ENCODE measurements at regions not wholly inside any gene's neighbourhood (a gene's known extent, or its start where the extent isn't known, plus 50 kb on each side); places are given as distances from the start of the nearest gene placed in this dataset.

GRCh38 chr4:100738196-100739165 is 220.7 kb upstream of the EMCN start:
- no peak overlapping the region for H3K4me3 ChIP-seq (ENCODE audit: low read depth, low read length)
- TF ChIP-seq CTCF (IDR thresholded peaks at IDR 0.05; ENCODE audit: insufficient read depth, low read depth, low read length): no peak
- DNase-seq (ENCODE audit: low read depth): peak; percentile 49

- H3K4me3 ChIP-seq (ENCODE audit: low read depth, low read length): no peak overlapping the region
- peak; percentile 14 for DNase-seq (ENCODE audit: low read depth)
- no peak for TF ChIP-seq CTCF (IDR thresholded peaks at IDR 0.05; ENCODE audit: insufficient read depth, low read depth, low read length)
Measured at GRCh38 chr4:100736641-100737451, 219.0 kb upstream of the EMCN start.

DNA sequence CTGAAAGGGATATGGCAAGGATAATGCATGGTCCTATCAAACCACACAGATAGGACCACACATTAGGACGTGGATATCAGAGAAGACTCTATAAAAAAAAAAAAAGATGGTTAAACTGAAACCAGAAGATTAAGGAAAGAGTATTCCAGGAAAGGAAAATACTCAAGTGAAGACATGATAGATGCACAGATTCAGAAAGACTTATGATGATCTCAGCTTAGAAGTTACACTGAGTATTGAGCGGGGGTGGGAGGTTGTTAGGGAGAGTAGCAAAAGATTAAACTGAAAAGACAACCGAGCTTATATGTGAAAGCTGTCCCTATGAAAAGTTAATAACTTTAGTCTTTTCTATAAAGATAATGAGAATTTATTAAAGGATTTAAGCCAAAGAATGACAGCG is 211.0 kb upstream of the EMCN start:
- no peak for TF ChIP-seq CTCF (IDR thresholded peaks at IDR 0.05; ENCODE audit: insufficient read depth, low read depth, low read length)
- no peak overlapping the region for H3K4me3 ChIP-seq (ENCODE audit: low read depth, low read length)
- no peak for DNase-seq (ENCODE audit: low read depth)

DNA sequence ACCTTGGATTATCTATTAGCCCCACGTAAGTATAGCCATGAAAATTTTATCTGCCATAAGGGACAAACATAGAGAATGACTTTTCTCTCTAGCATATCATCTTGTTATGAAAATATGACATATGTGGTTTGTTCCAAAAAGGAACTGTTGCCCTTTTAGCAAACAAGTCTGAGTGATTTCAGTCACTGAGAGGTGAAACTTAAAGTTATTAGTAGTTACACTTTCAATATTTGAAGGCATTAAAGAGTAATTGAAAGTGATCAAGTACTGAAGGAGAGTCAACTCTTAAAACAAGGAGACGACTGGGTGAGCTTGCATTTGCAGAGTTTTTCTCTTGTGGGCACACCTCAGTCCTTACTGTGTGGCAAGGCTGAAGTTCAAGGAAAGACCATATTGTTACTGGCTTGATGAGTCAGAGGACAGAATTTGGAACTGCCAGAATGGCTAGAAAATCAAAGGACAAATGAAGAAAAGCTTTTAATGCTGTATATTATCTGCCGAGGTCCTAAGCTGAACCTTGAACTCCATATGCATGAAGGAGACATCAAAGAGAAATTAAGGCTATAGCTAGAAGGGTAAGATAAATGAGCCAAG is 205.1 kb upstream of the EMCN start:
- DNase-seq (ENCODE audit: low read depth): no peak
- TF ChIP-seq CTCF (IDR thresholded peaks at IDR 0.05; ENCODE audit: insufficient read depth, low read depth, low read length): no peak
- H3K4me3 ChIP-seq (ENCODE audit: low read depth, low read length): no peak overlapping the region

- no peak overlapping the region for H3K4me3 ChIP-seq (ENCODE audit: low read depth, low read length)
- DNase-seq (ENCODE audit: low read depth): no peak
- no peak for TF ChIP-seq CTCF (IDR thresholded peaks at IDR 0.05; ENCODE audit: insufficient read depth, low read depth, low read length)
Measured at GRCh38 chr4:100722133-100722532, 204.3 kb upstream of the EMCN start.

- H3K4me3 ChIP-seq (ENCODE audit: low read depth, low read length): no peak overlapping the region
- no peak for DNase-seq (ENCODE audit: low read depth)
- no peak for TF ChIP-seq CTCF (IDR thresholded peaks at IDR 0.05; ENCODE audit: insufficient read depth, low read depth, low read length)
Measured at GRCh38 chr4:100721490-100721889, 203.7 kb upstream of the EMCN start.

Measured in fibroblast of villous mesenchyme (primary cell).